Breast epithelium (tissue), 3 donors: ENCODE measurements at regions not wholly inside any gene's neighbourhood (a gene's known extent, or its start where the extent isn't known, plus 50 kb on each side); places are given as distances from the start of the nearest gene placed in this dataset.
"Not testable (repeated sequence)": the region's sequence is repeated elsewhere in the genome, so short reads cannot be mapped to it uniquely, and the experiment has no call there.

Experiments used
- POLR2A ChIP-seq: fragments of 450-650 bp; IDR thresholded peaks from one replicate; pipeline ENCODE4 v1.6.1; 2016; ENCODE audit warnings: antibody characterized with exemption, mild to moderate bottlenecking, moderate library complexity
- TF ChIP-seq, protein P1 (sequence below), 3 donors: fragments of 450-650 bp; IDR thresholded peaks; one replicate each; pipeline ENCODE4 v1.5.1; 2016 to 2017; ENCODE audit warnings: antibody characterized with exemption in 3 of 3, mild to moderate bottlenecking in 3 of 3, moderate library complexity in 3 of 3

DNA sequence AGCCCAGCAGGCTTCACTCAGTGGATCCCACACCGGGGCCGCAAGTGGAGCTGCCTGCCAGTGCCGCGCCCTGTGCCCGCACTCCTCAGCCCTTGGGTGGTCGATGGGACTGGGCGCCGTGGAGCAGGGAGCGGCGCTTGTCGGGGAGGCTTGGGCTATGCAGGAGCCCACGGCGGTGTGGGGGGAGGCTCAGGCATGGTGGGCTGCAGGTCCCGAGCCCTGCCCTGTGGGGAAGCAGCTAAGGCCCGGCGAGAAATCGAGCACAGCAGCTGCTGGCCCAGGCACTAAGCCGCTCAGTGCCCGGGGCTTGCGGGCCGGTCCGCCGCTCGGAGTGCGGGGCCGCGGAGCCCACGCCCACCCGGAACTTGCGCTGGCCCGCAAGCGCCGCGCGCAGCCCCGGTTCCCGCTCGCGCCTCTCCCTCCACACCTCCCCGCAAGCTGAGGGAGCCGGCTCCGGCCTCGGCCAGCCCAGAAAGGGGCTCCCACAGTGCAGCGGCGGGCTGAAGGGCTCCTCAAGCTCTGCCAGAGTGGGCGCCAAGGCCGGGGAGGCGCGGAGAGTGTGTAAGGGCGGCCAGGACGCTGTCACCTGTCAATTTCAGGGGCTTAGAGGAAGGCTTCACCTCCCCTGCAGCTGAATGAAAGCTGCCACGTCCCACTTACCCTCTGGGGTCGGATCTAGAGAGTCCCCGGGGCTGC is 157.3 kb downstream of the LY86 start:
- TF ChIP-seq, protein P1, sequence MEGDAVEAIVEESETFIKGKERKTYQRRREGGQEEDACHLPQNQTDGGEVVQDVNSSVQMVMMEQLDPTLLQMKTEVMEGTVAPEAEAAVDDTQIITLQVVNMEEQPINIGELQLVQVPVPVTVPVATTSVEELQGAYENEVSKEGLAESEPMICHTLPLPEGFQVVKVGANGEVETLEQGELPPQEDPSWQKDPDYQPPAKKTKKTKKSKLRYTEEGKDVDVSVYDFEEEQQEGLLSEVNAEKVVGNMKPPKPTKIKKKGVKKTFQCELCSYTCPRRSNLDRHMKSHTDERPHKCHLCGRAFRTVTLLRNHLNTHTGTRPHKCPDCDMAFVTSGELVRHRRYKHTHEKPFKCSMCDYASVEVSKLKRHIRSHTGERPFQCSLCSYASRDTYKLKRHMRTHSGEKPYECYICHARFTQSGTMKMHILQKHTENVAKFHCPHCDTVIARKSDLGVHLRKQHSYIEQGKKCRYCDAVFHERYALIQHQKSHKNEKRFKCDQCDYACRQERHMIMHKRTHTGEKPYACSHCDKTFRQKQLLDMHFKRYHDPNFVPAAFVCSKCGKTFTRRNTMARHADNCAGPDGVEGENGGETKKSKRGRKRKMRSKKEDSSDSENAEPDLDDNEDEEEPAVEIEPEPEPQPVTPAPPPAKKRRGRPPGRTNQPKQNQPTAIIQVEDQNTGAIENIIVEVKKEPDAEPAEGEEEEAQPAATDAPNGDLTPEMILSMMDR (IDR thresholded peaks at IDR 0.05) = not testable (repeated sequence)
- TF ChIP-seq POLR2A = not testable (repeated sequence)
